Suprapubic skin (tissue), 4 donors: ENCODE measurements at regions not wholly inside any gene's neighbourhood (a gene's known extent, or its start where the extent isn't known, plus 50 kb on each side); places are given as distances from the start of the nearest gene placed in this dataset.

Source experiments
- DNase-seq, 2 donors: peaks; one replicate each; pipeline ENCODE4 v3.0.0-alpha.2; 2019; ENCODE audit warnings: low spot score in 2 of 2
- H3K27ac ChIP-seq: fragments of 200-600 bp; sonication (generic); one replicate; pipeline ENCODE4 v1.5.1; 2019
- H3K27me3 ChIP-seq: fragments of 200-600 bp; sonication (generic); one replicate; pipeline ENCODE4 v1.5.1; 2019
- H3K36me3 ChIP-seq: fragments of 200-600 bp; sonication (generic); one replicate; pipeline ENCODE4 v1.5.1; 2019
- H3K4me1 ChIP-seq: fragments of 200-600 bp; sonication (generic); one replicate; pipeline ENCODE4 v1.5.1; 2019
- H3K4me3 ChIP-seq: fragments of 200-600 bp; sonication (generic); one replicate; pipeline ENCODE4 v1.5.1; 2019; ENCODE audit warnings: mild to moderate bottlenecking
- H3K9me3 ChIP-seq: fragments of 200-600 bp; sonication (generic); one replicate; pipeline ENCODE4 v1.5.1; 2019
- EP300 ChIP-seq: sonication (generic); formaldehyde crosslinking; IDR thresholded peaks from one replicate; pipeline ENCODE4 v1.6.1; 2017; ENCODE audit warnings: antibody characterized with exemption
- POLR2A ChIP-seq, 2 donors: fragments of 450-650 bp; IDR thresholded peaks; one replicate each; pipeline ENCODE4 v1.6.1; 2017; ENCODE audit warnings: antibody characterized with exemption in 2 of 2, mild to moderate bottlenecking in 2 of 2, moderate library complexity in 2 of 2
- POLR2AphosphoS5 ChIP-seq, 3 donors: sonication (generic); formaldehyde crosslinking; IDR thresholded peaks; one replicate each; pipeline ENCODE4 v1.6.1; 2017; ENCODE audit warnings: antibody characterized with exemption in 3 of 3
- WGBS: methylation state at CpG from one replicate; pipeline ENCODE4 v1.1.5; 2018; 5-methylcytosine and 5-hydroxymethylcytosine counted together
- TF ChIP-seq, protein P1 (sequence below), 2 donors: fragments of 200-600 bp in 1 of 2; fragments of 450-650 bp in 1 of 2; sonication (generic) in 1 of 2; IDR thresholded peaks; one replicate each; pipeline ENCODE4 v1.5.1; 2016 to 2019; ENCODE audit warnings: antibody characterized with exemption in 2 of 2, mild to moderate bottlenecking in 1 of 2, moderate library complexity in 1 of 2

- Histone ChIP-seq H3K4me1 (no peaks in the 10 kb centered on the region), H3K27me3 (no peaks in the 10 kb centered on the region), H3K36me3 (no peaks in the 10 kb centered on the region), H3K27ac (no peak overlapping the region), H3K9me3 (no peaks in the 10 kb centered on the region), H3K4me3 (no peak overlapping the region)
- WGBS = 80% methylated on average over 1 of the region's 1 CpG
- DNase-seq = no peak
- TF ChIP-seq EP300 (no peak), POLR2AphosphoS5 (IDR thresholded peaks at IDR 0.05) (no peak), POLR2A (IDR thresholded peaks at IDR 0.05) (no peak)
- TF ChIP-seq, protein P1, sequence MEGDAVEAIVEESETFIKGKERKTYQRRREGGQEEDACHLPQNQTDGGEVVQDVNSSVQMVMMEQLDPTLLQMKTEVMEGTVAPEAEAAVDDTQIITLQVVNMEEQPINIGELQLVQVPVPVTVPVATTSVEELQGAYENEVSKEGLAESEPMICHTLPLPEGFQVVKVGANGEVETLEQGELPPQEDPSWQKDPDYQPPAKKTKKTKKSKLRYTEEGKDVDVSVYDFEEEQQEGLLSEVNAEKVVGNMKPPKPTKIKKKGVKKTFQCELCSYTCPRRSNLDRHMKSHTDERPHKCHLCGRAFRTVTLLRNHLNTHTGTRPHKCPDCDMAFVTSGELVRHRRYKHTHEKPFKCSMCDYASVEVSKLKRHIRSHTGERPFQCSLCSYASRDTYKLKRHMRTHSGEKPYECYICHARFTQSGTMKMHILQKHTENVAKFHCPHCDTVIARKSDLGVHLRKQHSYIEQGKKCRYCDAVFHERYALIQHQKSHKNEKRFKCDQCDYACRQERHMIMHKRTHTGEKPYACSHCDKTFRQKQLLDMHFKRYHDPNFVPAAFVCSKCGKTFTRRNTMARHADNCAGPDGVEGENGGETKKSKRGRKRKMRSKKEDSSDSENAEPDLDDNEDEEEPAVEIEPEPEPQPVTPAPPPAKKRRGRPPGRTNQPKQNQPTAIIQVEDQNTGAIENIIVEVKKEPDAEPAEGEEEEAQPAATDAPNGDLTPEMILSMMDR (IDR thresholded peaks at IDR 0.05) = no peak
These were observed 152.7 kb downstream of the C4orf33 start for GRCh38 chr4:129248621-129249020.

DNA sequence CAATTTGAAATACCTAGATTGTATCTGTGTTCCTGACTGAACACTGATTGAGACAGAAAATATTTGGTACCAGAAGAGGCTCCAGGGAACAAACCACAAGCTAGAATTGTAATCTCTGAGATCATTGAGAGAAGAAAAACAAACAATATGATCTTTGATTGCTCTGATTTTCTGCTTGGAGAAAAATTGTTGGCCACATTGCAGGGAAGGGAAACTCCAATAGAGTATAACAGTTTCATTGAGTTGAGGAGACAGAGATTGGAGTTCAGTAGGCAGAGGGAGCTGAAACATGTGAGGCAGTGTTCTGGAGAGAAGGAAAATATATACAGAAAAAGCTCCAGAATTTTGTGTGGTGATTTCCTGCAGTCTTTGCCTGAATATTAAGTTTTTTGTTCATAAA is 158.2 kb downstream of the C4orf33 start:
- Histone ChIP-seq H3K4me3 (no peak overlapping the region), H3K4me1 (no peaks in the 10 kb centered on the region), H3K27ac (no peak overlapping the region), H3K9me3 (no peaks in the 10 kb centered on the region), H3K36me3 (no peaks in the 10 kb centered on the region), H3K27me3 (no peaks in the 10 kb centered on the region)
- no peak for TF ChIP-seq POLR2A (IDR thresholded peaks at IDR 0.05)
- TF ChIP-seq EP300 = no peak
- TF ChIP-seq, protein P1 (IDR thresholded peaks at IDR 0.05) = no peak
- TF ChIP-seq POLR2AphosphoS5 (IDR thresholded peaks at IDR 0.05) = no peak
- DNase-seq = no peak

DNA sequence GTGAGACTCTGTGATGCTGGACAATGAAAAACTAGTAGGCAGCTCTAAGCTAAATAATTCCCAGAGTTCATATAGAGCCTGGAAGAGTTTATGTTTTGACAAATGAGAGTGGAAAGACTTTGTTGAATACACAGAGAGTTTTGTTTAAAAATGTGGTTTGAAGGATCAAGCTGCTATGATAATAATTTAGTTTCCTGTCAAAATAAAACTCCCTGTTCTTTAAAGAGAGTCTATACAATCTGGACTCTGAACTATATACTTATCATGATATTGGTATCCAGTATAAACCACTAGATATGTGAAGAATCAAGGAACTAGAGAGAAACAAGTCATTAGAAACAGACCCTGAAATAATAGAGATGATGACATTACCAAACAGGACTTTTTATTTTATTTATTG is 158.6 kb downstream of the C4orf33 start:
- Histone ChIP-seq H3K27me3 (no peaks in the 10 kb centered on the region), H3K4me3 (no peak overlapping the region), H3K27ac (no peak overlapping the region), H3K4me1 (no peaks in the 10 kb centered on the region), H3K9me3 (no peaks in the 10 kb centered on the region), H3K36me3 (no peaks in the 10 kb centered on the region)
- DNase-seq = no peak
- TF ChIP-seq POLR2A (IDR thresholded peaks at IDR 0.05) (no peak), POLR2AphosphoS5 (IDR thresholded peaks at IDR 0.05) (no peak), EP300 (no peak)
- TF ChIP-seq, protein P1 (IDR thresholded peaks at IDR 0.05) = no peak

DNA sequence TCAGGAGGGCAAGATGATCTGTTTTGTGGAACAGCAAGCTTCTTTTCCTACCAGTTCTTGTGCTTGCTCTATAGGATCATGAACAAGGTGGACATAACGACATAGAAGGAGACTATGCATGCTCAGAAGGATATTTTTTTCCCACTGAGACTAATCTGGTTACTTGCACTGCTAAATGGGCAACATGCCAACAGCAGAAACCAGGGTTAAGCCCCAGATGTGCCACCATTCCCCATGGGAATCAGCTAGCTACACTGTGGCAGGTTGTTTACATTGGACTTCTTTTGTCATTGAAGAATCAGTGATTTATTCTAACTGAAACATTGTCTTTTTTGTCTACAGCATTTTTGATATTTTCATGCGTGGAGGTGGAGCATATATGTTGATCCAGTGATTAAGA is 165.6 kb downstream of the C4orf33 start:
- 80% methylated on average over 2 of the region's 2 CpGs for WGBS
- no peak for DNase-seq
- Histone ChIP-seq H3K4me1 (no peaks in the 10 kb centered on the region), H3K36me3 (no peaks in the 10 kb centered on the region), H3K9me3 (no peaks in the 10 kb centered on the region), H3K27me3 (no peaks in the 10 kb centered on the region), H3K27ac (no peak overlapping the region), H3K4me3 (no peak overlapping the region)
- TF ChIP-seq POLR2AphosphoS5 (IDR thresholded peaks at IDR 0.05) = no peak
- TF ChIP-seq, protein P1 (IDR thresholded peaks at IDR 0.05) = no peak
- no peak for TF ChIP-seq POLR2A (IDR thresholded peaks at IDR 0.05)
- TF ChIP-seq EP300 = no peak

- H3K27me3 ChIP-seq = no peaks in the 10 kb centered on the region
- TF ChIP-seq EP300 = no peak
- TF ChIP-seq, protein P1 (IDR thresholded peaks at IDR 0.05) = no peak
- TF ChIP-seq POLR2AphosphoS5 (IDR thresholded peaks at IDR 0.05) = no peak
- no peak for TF ChIP-seq POLR2A (IDR thresholded peaks at IDR 0.05)
- H3K9me3 ChIP-seq = no peaks in the 10 kb centered on the region
- no peak overlapping the region for H3K27ac ChIP-seq
- no peak for DNase-seq
- H3K36me3 ChIP-seq = no peaks in the 10 kb centered on the region
- H3K4me1 ChIP-seq = no peaks in the 10 kb centered on the region
- H3K4me3 ChIP-seq = no peak overlapping the region
- WGBS = 91% methylated on average over 1 of the region's 1 CpG
These were observed 168.2 kb downstream of the C4orf33 start for GRCh38 chr4:129264008-129264657.
